Mesothelial cell of epicardium (in vitro differentiated cells): ENCODE measurements at regions not wholly inside any gene's neighbourhood (a gene's known extent, or its start where the extent isn't known, plus 50 kb on each side); places are given as distances from the start of the nearest gene placed in this dataset.

Source experiments
- DNase-seq, 2 experiments: peaks; one replicate each; pipeline ENCODE4 v3.0.0; 2021; ENCODE audit warnings: low spot score in 2 of 2; ENCODE audit not compliant: unreplicated experiment in 2 of 2
- H3K27ac Mint-ChIP-seq: 2 replicates; pipeline ENCODE4 v1.8.0; 2021; ENCODE audit warnings: mixed read lengths
- H3K27me3 Mint-ChIP-seq: 2 replicates; pipeline ENCODE4 v1.8.0; 2021; ENCODE audit warnings: low read depth, mixed read lengths
- H3K36me3 Mint-ChIP-seq: 2 replicates; pipeline ENCODE4 v1.8.0; 2021; ENCODE audit warnings: mixed read lengths
- H3K4me1 Mint-ChIP-seq: 2 replicates; pipeline ENCODE4 v1.8.0; 2021; ENCODE audit warnings: mixed read lengths
- H3K4me3 Mint-ChIP-seq: 2 replicates; pipeline ENCODE4 v1.8.0; 2021; ENCODE audit warnings: mild to moderate bottlenecking, moderate library complexity, mixed read lengths
- H3K9me3 Mint-ChIP-seq: 2 replicates; pipeline ENCODE4 v1.8.0; 2021; ENCODE audit warnings: mixed read lengths
- TF ChIP-seq, protein P1 (sequence below): fragments of 200-600 bp; sonication (generic); IDR thresholded peaks from one replicate; pipeline ENCODE4 v1.5.0; 2021; ENCODE audit warnings: antibody characterized with exemption; ENCODE audit not compliant: unreplicated experiment

DNA sequence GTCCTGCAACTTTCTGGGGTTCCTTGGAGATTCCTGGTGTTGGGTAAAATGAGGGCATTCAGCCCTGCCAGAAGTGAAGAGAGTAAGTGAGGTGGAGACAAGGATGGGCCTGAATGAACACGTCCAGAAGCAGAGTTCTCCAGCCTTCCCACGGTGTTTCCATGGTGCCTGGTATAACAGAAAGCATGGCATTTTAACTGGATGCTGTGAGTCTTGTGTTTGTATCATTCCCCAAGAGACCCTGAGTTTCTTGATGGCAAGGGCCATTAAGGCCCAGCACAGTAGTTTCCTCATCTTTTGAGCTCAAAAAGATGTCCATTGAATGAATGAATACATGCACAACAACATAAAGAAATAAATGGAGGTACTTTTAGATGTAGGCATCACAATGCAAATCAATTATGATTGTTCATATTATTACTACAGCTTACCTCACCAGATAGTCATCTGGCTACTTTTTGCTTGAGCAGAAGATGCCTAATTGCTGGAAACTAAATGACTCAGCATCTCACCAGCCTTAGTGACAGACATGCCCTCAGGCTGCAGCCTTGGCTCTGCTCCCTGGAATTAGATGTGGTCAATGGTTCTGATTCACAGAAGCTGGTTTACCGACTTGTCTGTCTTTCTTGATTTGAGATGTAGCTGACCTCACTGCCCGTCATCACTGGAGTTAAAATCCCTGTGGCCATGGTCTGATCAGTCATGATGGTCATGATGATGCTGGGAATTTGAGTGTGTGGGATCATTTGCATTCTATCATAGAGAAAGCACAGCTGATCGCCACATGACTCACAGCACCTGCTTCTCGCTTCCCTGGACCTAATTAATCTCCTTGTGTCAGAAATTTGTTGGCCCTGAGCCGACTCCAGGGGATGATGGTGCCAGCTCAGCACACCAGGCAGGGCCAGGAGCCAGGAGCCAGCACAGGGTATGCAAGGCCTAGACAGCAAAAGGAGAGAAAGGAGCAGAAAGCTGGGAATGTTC is 83.9 kb downstream of the CXCL12 start:
- Mint-ChIP-seq H3K27me3 (no peaks in the 10 kb centered on the region), H3K36me3 (no peaks in the 10 kb centered on the region), H3K4me3 (no peak overlapping the region), H3K4me1 (peaks cover 12% of the 10 kb centered on the region), H3K27ac (no peak overlapping the region), H3K9me3 (peaks cover 17% of the 10 kb centered on the region)
- DNase-seq: no peak
- TF ChIP-seq, protein P1, sequence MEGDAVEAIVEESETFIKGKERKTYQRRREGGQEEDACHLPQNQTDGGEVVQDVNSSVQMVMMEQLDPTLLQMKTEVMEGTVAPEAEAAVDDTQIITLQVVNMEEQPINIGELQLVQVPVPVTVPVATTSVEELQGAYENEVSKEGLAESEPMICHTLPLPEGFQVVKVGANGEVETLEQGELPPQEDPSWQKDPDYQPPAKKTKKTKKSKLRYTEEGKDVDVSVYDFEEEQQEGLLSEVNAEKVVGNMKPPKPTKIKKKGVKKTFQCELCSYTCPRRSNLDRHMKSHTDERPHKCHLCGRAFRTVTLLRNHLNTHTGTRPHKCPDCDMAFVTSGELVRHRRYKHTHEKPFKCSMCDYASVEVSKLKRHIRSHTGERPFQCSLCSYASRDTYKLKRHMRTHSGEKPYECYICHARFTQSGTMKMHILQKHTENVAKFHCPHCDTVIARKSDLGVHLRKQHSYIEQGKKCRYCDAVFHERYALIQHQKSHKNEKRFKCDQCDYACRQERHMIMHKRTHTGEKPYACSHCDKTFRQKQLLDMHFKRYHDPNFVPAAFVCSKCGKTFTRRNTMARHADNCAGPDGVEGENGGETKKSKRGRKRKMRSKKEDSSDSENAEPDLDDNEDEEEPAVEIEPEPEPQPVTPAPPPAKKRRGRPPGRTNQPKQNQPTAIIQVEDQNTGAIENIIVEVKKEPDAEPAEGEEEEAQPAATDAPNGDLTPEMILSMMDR: no peak

DNA sequence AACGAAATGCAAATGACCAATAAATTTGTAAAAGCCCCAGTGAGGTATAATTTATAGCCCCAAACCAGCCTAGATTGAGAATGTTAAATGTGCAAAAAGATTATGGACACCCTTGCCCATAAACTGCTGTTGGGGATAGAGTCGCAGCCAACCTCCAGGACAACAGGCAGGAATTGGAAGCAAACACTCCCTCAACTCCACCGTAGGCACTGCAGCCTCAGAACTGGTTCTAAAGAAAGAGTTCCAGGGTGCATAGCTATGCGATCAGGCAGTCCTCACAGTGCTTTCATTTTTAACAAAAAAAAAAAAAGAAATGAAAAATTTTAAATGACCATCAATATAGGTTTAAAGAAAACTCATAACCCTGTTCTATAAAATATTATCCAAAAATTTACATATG is 86.2 kb downstream of the CXCL12 start:
- Mint-ChIP-seq H3K27ac (no peak overlapping the region), H3K4me1 (peaks cover 12% of the 10 kb centered on the region), H3K36me3 (no peaks in the 10 kb centered on the region), H3K27me3 (no peaks in the 10 kb centered on the region), H3K9me3 (peaks cover 4% of the 10 kb centered on the region), H3K4me3 (no peak overlapping the region)
- no peak for DNase-seq
- TF ChIP-seq, protein P1: no peak

DNA sequence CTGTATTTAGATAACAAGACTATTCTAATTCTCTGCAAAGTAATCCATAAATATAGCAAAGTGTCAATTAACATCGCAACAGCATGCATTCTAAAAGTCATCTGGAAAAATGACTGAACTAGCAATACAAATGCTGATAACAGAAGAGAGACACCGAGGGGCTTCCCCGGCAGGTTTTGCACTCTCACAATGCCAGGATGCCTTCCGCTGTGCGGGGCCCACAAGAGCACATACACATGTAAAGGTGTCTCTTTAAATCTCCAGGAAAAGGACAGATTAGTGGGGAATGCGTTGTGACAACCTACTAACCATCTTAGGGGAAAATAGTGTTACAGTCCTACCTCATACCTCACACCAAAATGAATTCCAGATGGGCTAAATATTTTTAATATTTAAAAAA is 86.9 kb downstream of the CXCL12 start:
- no peaks in the 10 kb centered on the region for H3K27me3 Mint-ChIP-seq
- H3K4me3 Mint-ChIP-seq: no peak overlapping the region
- H3K27ac Mint-ChIP-seq: no peak overlapping the region
- no peak for DNase-seq
- H3K36me3 Mint-ChIP-seq: no peaks in the 10 kb centered on the region
- TF ChIP-seq, protein P1: no peak
- H3K4me1 Mint-ChIP-seq: peaks cover 15% of the 10 kb centered on the region
- no peaks in the 10 kb centered on the region for H3K9me3 Mint-ChIP-seq

DNA sequence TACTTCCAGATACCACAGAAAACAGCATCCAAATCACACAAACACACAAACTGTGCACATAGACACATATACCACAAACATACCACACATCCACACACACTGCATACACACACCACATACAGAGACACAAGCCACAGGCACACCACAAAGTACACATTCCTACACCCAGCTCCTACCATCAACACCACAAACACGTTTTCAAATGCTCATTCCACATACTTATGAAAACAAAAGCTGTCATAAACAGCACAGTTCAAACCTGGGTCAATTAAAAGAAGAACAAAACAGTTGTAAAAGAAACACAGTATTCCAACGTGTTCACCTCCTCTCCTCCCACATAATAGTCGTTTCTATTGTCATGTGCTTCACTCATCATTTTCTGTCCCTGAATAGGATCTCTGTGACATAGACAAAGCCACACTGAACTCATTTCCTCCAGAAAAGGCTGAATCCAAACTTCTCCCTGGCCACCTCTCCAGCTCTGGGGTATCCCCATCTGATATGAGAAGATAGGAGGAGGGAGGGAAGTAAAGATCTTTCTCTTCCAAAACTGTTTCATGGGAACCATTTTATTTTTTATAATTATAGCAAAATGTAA is 89.2 kb downstream of the CXCL12 start:
- peaks cover 23% of the 10 kb centered on the region for H3K4me1 Mint-ChIP-seq
- TF ChIP-seq, protein P1: no peak
- H3K27me3 Mint-ChIP-seq: no peaks in the 10 kb centered on the region
- H3K4me3 Mint-ChIP-seq: no peak overlapping the region
- H3K36me3 Mint-ChIP-seq: no peaks in the 10 kb centered on the region
- H3K9me3 Mint-ChIP-seq: no peaks in the 10 kb centered on the region
- no peak for DNase-seq
- no peak overlapping the region for H3K27ac Mint-ChIP-seq

DNA sequence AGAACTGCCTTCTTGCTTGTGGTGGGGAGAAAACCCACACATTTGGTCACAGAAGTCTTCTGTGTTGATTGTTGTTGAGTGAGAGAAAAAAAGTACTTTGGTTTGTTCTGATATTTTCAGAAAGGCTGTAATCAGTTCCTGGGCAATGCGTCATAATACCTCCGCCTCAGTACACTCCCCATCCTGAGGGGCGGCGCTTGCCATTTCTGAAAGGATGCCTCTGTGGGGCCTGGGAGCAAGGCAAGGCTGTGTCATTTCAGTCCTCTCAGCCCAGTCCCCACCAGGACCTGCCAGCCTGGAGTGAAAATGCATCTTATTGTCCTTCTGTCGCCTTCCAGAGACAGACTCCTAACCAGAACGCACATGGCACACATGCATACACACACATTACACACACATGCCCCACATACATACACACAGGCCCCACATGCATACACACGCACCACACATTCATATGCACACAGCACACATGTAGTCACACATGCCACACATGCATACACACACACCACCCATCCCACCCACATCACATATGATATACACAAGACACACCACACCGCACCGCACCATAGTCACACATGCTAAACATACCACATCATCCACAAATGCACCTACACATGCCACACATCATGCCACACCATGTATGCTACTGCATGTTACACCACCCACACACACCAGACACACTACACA is 90.0 kb downstream of the CXCL12 start:
- no peaks in the 10 kb centered on the region for H3K9me3 Mint-ChIP-seq
- TF ChIP-seq, protein P1: no peak
- no peaks in the 10 kb centered on the region for H3K36me3 Mint-ChIP-seq
- H3K4me1 Mint-ChIP-seq: peaks cover 24% of the 10 kb centered on the region
- H3K27me3 Mint-ChIP-seq: no peaks in the 10 kb centered on the region
- H3K27ac Mint-ChIP-seq: no peak overlapping the region
- no peak for DNase-seq
- H3K4me3 Mint-ChIP-seq: no peak overlapping the region
